Cardiac septum (tissue), 1 donor: ENCODE measurements at regions not wholly inside any gene's neighbourhood (a gene's known extent, or its start where the extent isn't known, plus 50 kb on each side); places are given as distances from the start of the nearest gene placed in this dataset.
"Not testable (repeated sequence)": the region's sequence is repeated elsewhere in the genome, so short reads cannot be mapped to it uniquely, and the experiment has no call there.

Source experiments
- DNase-seq: peaks from one replicate; pipeline ENCODE4 v3.0.0-alpha.2; 2020; ENCODE audit warnings: low spot score
- intact Hi-C: fragments of 100-400 bp; cut with DNase I; formaldehyde crosslinking; loops from one replicate; pipeline ENCODE4 v1.14.0; 2022
- donor health status: DM: no; HTN: no; CAD: no.

GRCh38 chr7:49425277-49425818, 348.1 kb upstream of the VWC2 start:
- intact Hi-C loops, result no loop called here
- no peak for DNase-seq

GRCh38 chr7:49432254-49432653, 341.2 kb upstream of the VWC2 start:
- no peak for DNase-seq
- intact Hi-C loops, result no loop called here

GRCh38 chr7:49433794-49434193, 339.6 kb upstream of the VWC2 start:
- intact Hi-C loops, result no loop called here
- no peak for DNase-seq

- intact Hi-C loops, result no loop called here
- no peak for DNase-seq
Measured at GRCh38 chr7:49434846-49435245, 338.6 kb upstream of the VWC2 start.

GRCh38 chr7:49438281-49438680, 335.2 kb upstream of the VWC2 start:
- intact Hi-C loops, result no loop called here
- DNase-seq, result no peak

GRCh38 chr7:49443515-49443914, 329.9 kb upstream of the VWC2 start:
- no peak for DNase-seq
- intact Hi-C loops, result no loop called here

GRCh38 chr7:49453486-49453885, 320.0 kb upstream of the VWC2 start:
- intact Hi-C loops, result no loop called here
- no peak for DNase-seq

- intact Hi-C loops, result no loop called here
- DNase-seq, result no peak
Measured at GRCh38 chr7:49479441-49479840, 294.0 kb upstream of the VWC2 start.

GRCh38 chr7:49479936-49480544, 293.4 kb upstream of the VWC2 start:
- DNase-seq, result no peak
- intact Hi-C loops, result loop anchor here (5.0 to 10.0 kb wide), 2 partner anchors 155 to 292 kb away; partner anchors contain the start of gene VWC2

GRCh38 chr7:49481075-49481474, 292.4 kb upstream of the VWC2 start:
- intact Hi-C loops, result loop anchor here (5.0 to 10.0 kb wide), 2 partner anchors 154 to 291 kb away; partner anchors contain the start of gene VWC2
- no peak for DNase-seq

- intact Hi-C loops, result loop anchor here (5.0 to 10.0 kb wide), 2 partner anchors 152 to 289 kb away; partner anchors contain the start of gene VWC2
- DNase-seq, result no peak
Measured at GRCh38 chr7:49483142-49483541, 290.3 kb upstream of the VWC2 start.

GRCh38 chr7:49486974-49487829, 286.2 kb upstream of the VWC2 start:
- no peak for DNase-seq
- intact Hi-C loops, result loop anchor here (2.0 to 10.0 kb wide), 3 partner anchors 148 to 365 kb away; no protein-coding TSS in a partner anchor

GRCh38 chr7:49487830-49488140, 285.7 kb upstream of the VWC2 start:
- intact Hi-C loops, result loop anchor here (2.0 to 10.0 kb wide), 3 partner anchors 147 to 365 kb away; no protein-coding TSS in a partner anchor
- DNase-seq, result no peak

GRCh38 chr7:49488573-49488972, 284.9 kb upstream of the VWC2 start:
- DNase-seq, result no peak
- intact Hi-C loops, result loop anchor here (5.0 to 10.0 kb wide), 2 partner anchors 146 to 364 kb away; no protein-coding TSS in a partner anchor

- DNase-seq, result no peak
Measured at GRCh38 chr7:49497471-49497870, 276.0 kb upstream of the VWC2 start.

GRCh38 chr7:49500741-49501140, 272.7 kb upstream of the VWC2 start:
- no peak for DNase-seq
- intact Hi-C loops, result no loop called here

More at GRCh38 chr7:49497471-49497870, 276.0 kb upstream of the VWC2 start:
- intact Hi-C loops, result no loop called here

GRCh38 chr7:49507206-49507605, 266.2 kb upstream of the VWC2 start:
- DNase-seq, intact Hi-C loops: not testable (repeated sequence)

GRCh38 chr7:49513911-49514310, 259.5 kb upstream of the VWC2 start:
- intact Hi-C loops, result no loop called here
- no peak for DNase-seq

GRCh38 chr7:49520951-49521350, 252.5 kb upstream of the VWC2 start:
- DNase-seq, result no peak

GRCh38 chr7:49522111-49522510, 251.3 kb upstream of the VWC2 start:
- intact Hi-C loops, result no loop called here
- DNase-seq, result no peak

More at GRCh38 chr7:49520951-49521350, 252.5 kb upstream of the VWC2 start:
- intact Hi-C loops, result no loop called here
